ENCODE measurements at regions not wholly inside any gene's neighbourhood (a gene's known extent, or its start where the extent isn't known, plus 50 kb on each side); places are given as distances from the start of the nearest gene placed in this dataset.

DNA sequence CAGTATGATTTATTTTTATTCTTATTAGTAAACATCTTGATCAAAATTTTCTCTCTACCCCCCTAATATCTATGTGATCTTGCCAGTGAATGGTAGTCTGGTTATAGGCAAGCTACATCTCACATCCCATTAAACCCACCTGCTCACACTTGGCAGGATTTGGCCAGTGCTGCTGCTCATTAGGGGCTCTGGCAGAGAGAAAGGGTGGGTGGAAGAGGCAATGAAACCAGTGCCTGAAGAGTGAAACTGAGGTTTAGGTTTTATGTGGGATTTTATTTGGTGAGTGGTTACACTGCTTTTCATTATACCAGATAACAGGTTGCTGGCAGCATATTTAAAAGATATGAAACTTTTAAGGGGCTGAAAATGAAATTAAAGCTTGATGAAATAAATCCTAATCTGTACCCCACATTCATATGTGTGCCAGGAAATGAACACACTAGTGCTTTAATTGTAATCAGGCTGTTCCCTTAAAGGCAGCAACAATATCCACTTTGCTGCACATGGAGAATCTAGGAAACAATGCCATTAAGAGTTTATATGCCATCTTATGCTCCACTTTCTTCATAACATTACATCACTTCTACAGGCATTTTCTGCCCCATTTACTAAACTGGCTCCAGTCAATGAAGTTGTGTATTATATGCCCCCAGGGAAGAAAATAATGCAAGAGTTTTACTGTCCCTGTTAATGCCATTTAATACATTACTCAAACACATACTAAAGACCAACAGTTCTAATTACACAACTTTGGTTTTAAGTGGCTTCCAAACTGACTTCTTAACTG is 688.7 kb downstream of the MECOM start:
- Mint-ChIP-seq H3K4me1 (ENCODE audit: insufficient read depth, unreplicated experiment) (peaks cover 10% of the 10 kb centered on the region), H3K27ac (ENCODE audit: low read depth, unreplicated experiment) (no peak overlapping the region), H3K27me3 (ENCODE audit: insufficient read depth, unreplicated experiment) (no peaks in the 10 kb centered on the region), H3K4me3 (ENCODE audit: unreplicated experiment) (no peak overlapping the region), H3K9me3 (ENCODE audit: unreplicated experiment) (no peaks in the 10 kb centered on the region), H3K36me3 (ENCODE audit: insufficient read depth, unreplicated experiment) (peaks cover 6% of the 10 kb centered on the region)
- POLR2A ChIA-PET = no interaction called here
- CTCF ChIA-PET = no interaction called here
- DNase-seq (ENCODE audit: unreplicated experiment) = no peak
- intact Hi-C loops (cut with micrococcal nuclease) = no loop called here
- no TSS peak for BruUV-seq (replicated peaks)
- TF ChIP-seq, protein P1, sequence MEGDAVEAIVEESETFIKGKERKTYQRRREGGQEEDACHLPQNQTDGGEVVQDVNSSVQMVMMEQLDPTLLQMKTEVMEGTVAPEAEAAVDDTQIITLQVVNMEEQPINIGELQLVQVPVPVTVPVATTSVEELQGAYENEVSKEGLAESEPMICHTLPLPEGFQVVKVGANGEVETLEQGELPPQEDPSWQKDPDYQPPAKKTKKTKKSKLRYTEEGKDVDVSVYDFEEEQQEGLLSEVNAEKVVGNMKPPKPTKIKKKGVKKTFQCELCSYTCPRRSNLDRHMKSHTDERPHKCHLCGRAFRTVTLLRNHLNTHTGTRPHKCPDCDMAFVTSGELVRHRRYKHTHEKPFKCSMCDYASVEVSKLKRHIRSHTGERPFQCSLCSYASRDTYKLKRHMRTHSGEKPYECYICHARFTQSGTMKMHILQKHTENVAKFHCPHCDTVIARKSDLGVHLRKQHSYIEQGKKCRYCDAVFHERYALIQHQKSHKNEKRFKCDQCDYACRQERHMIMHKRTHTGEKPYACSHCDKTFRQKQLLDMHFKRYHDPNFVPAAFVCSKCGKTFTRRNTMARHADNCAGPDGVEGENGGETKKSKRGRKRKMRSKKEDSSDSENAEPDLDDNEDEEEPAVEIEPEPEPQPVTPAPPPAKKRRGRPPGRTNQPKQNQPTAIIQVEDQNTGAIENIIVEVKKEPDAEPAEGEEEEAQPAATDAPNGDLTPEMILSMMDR (IDR thresholded peaks at IDR 0.05; ENCODE audit: unreplicated experiment) = no peak

DNA sequence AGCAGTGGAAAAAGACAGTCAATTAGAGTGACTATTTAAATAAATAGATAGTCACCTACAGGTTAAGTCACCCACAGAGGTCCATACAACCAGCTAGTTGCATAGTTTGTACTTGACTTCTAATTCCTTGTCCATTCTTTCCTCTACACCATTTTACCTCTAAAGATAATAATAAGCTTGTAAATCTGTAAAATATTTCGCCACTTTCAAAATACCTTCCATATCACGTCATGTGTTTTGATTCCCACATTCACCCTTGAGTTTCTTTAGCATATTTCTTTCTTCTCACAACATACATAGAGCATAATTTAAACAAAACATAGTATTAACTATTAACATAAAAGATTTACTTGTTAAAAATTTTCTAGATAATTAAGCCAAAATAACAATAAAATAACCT is 689.6 kb downstream of the MECOM start:
- ChIA-PET POLR2A (no interaction called here), CTCF (no interaction called here)
- no peak for DNase-seq (ENCODE audit: unreplicated experiment)
- H3K27me3 Mint-ChIP-seq (ENCODE audit: insufficient read depth, unreplicated experiment) = no peaks in the 10 kb centered on the region
- TF ChIP-seq, protein P1 (IDR thresholded peaks at IDR 0.05; ENCODE audit: unreplicated experiment) = no peak
- no TSS peak for BruUV-seq (replicated peaks)
- peaks cover 10% of the 10 kb centered on the region for H3K4me1 Mint-ChIP-seq (ENCODE audit: insufficient read depth, unreplicated experiment)
- no peak overlapping the region for H3K4me3 Mint-ChIP-seq (ENCODE audit: unreplicated experiment)
- H3K9me3 Mint-ChIP-seq (ENCODE audit: unreplicated experiment) = no peaks in the 10 kb centered on the region
- intact Hi-C loops (cut with micrococcal nuclease) = no loop called here
- H3K27ac Mint-ChIP-seq (ENCODE audit: low read depth, unreplicated experiment) = no peak overlapping the region
- H3K36me3 Mint-ChIP-seq (ENCODE audit: insufficient read depth, unreplicated experiment) = peaks cover 6% of the 10 kb centered on the region

DNA sequence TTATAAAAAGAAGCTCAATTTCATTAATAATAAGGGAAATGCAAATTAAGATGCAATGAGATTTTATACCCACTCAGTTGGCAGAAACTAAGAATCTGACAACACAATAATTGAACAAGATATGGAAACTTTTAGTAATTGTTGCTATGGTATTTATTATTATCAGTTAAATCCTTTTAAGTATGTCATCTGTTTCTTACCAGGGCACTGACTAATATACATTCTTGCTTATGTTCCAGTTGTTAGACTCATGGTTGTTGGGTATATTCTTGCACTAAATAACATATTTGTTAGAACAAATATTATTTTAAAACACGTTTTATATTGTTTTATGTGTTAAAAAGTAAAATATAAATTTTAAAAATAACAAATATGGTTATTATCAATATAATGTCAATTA is 690.3 kb downstream of the MECOM start:
- DNase-seq (ENCODE audit: unreplicated experiment) = no peak
- Mint-ChIP-seq H3K9me3 (ENCODE audit: unreplicated experiment) (no peaks in the 10 kb centered on the region), H3K27ac (ENCODE audit: low read depth, unreplicated experiment) (no peak overlapping the region), H3K27me3 (ENCODE audit: insufficient read depth, unreplicated experiment) (no peaks in the 10 kb centered on the region), H3K36me3 (ENCODE audit: insufficient read depth, unreplicated experiment) (peaks cover 6% of the 10 kb centered on the region), H3K4me1 (ENCODE audit: insufficient read depth, unreplicated experiment) (peaks cover 8% of the 10 kb centered on the region), H3K4me3 (ENCODE audit: unreplicated experiment) (no peak overlapping the region)
- ChIA-PET POLR2A (interaction anchor here (0.7 kb wide), 1 partner anchor 14 kb away, joined by 3 read pairs; no protein-coding TSS in a partner anchor), CTCF (interaction anchor here (0.7 kb wide), 1 partner anchor 141 kb away, joined by 3 read pairs; no protein-coding TSS in a partner anchor)
- intact Hi-C loops (cut with micrococcal nuclease) = no loop called here
- TF ChIP-seq, protein P1 (IDR thresholded peaks at IDR 0.05; ENCODE audit: unreplicated experiment) = no peak
- no TSS peak for BruUV-seq (replicated peaks)

DNA sequence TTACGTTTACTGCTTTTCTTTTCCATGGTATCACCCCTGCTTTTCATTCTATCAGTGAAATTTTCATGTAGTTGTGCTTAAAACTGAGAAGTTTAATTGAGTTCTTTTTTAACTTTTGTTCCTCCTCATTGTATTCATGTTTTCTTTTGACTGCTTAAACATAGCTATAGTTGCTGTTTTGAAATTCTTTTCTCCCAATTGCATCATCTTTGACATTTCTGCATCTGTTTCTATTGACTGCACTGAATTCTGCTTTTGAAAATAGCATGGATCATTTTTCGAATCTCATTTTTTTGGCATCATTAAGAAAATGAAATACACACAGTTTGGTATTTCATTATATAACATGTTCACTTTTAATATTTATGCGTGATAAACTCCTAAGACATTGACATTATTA is 694.9 kb downstream of the MECOM start:
- CTCF ChIA-PET = no interaction called here
- H3K27ac Mint-ChIP-seq (ENCODE audit: low read depth, unreplicated experiment) = peak overlapping the region; percentile 9
- no peaks in the 10 kb centered on the region for H3K27me3 Mint-ChIP-seq (ENCODE audit: insufficient read depth, unreplicated experiment)

More for the DNA sequence above, 694.9 kb downstream of the MECOM start:
- TF ChIP-seq, protein P1 (IDR thresholded peaks at IDR 0.05; ENCODE audit: unreplicated experiment) = no peak
- Mint-ChIP-seq H3K36me3 (ENCODE audit: insufficient read depth, unreplicated experiment) (no peaks in the 10 kb centered on the region), H3K4me3 (ENCODE audit: unreplicated experiment) (no peak overlapping the region), H3K4me1 (ENCODE audit: insufficient read depth, unreplicated experiment) (no peaks in the 10 kb centered on the region), H3K9me3 (ENCODE audit: unreplicated experiment) (no peaks in the 10 kb centered on the region)
- intact Hi-C loops (cut with micrococcal nuclease) = no loop called here
- BruUV-seq (replicated peaks) = no TSS peak
- no peak for DNase-seq (ENCODE audit: unreplicated experiment)
- POLR2A ChIA-PET = no interaction called here
